Tibial nerve (tissue), 4 donors: ENCODE measurements at regions not wholly inside any gene's neighbourhood (a gene's known extent, or its start where the extent isn't known, plus 50 kb on each side); places are given as distances from the start of the nearest gene placed in this dataset.

ENCODE experiments used
- DNase-seq, 2 donors: peaks; one replicate each; pipeline ENCODE4 v3.0.0-alpha.2; 2019; ENCODE audit warnings: low spot score in 2 of 2
- H3K27ac ChIP-seq, 4 donors: fragments of 200-600 bp; sonication (generic) in 3 of 4; one replicate each; pipeline ENCODE4 v1.5.1; 2017 to 2019; ENCODE audit warnings: mild to moderate bottlenecking in 1 of 4
- H3K27me3 ChIP-seq, 2 donors: fragments of 200-600 bp; sonication (generic) in 1 of 2; one replicate each; pipeline versions ENCODE4 v1.5.1 to v1.6.0; 2017 to 2019
- H3K36me3 ChIP-seq, 3 donors: fragments of 200-600 bp; sonication (generic); one replicate each; pipeline ENCODE4 v1.5.1; 2018 to 2019
- H3K4me1 ChIP-seq, 4 donors: fragments of 200-600 bp; sonication (generic) in 3 of 4; one replicate each; pipeline ENCODE4 v1.5.1; 2017 to 2019
- H3K4me3 ChIP-seq, 4 donors: fragments of 200-600 bp; sonication (generic) in 3 of 4; one replicate each; pipeline ENCODE4 v1.5.1; 2017 to 2019; ENCODE audit warnings: mild to moderate bottlenecking in 1 of 4, moderate library complexity in 1 of 4
- H3K9me3 ChIP-seq, 4 donors: fragments of 200-600 bp; sonication (generic) in 3 of 4; one replicate each; pipeline ENCODE4 v1.5.1; 2017 to 2019
- CTCF ChIP-seq, 5 experiments: fragments of 200-600 bp in 3 of 5; fragments of 450-650 bp in 2 of 5; sonication (generic) in 3 of 5; IDR thresholded peaks; one replicate each; pipeline ENCODE4 v1.5.1; 2016 to 2019; ENCODE audit warnings: antibody characterized with exemption in 5 of 5, mild to moderate bottlenecking in 3 of 5, moderate library complexity in 2 of 5
- EP300 ChIP-seq, 2 donors: sonication (generic); formaldehyde crosslinking; IDR thresholded peaks; one replicate each; pipeline ENCODE4 v1.6.1; 2017; ENCODE audit warnings: antibody characterized with exemption in 2 of 2, mild to moderate bottlenecking in 1 of 2
- POLR2A ChIP-seq, 2 donors: fragments of 450-650 bp; IDR thresholded peaks; one replicate each; pipeline ENCODE4 v1.6.1; 2017; ENCODE audit warnings: antibody characterized with exemption in 2 of 2, mild to moderate bottlenecking in 2 of 2, moderate library complexity in 2 of 2
- WGBS, 2 donors: methylation state at CpG; one replicate each; pipeline ENCODE4 v1.1.5; 2018; 5-methylcytosine and 5-hydroxymethylcytosine counted together

- Histone ChIP-seq H3K27ac (no peak overlapping the region), H3K9me3 (no peaks in the 10 kb centered on the region), H3K36me3 (no peaks in the 10 kb centered on the region), H3K27me3 (peaks cover 0 to 38% of the 10 kb centered on the region in 2 donors), H3K4me3 (no peak overlapping the region), H3K4me1 (peaks cover 0 to 18% (median 0%) of the 10 kb centered on the region in 4 donors)
- no peak for TF ChIP-seq POLR2A (IDR thresholded peaks at IDR 0.05)
- TF ChIP-seq CTCF (IDR thresholded peaks at IDR 0.05) = no peak
- TF ChIP-seq EP300 (IDR thresholded peaks at IDR 0.05) = no peak
- 15 to 17% methylated on average over 5 of the region's 5 CpGs for WGBS, 2 donors
- no peak for DNase-seq
Observed at GRCh38 chr1:36710951-36711350, 228.2 kb upstream of the CSF3R start.

DNA sequence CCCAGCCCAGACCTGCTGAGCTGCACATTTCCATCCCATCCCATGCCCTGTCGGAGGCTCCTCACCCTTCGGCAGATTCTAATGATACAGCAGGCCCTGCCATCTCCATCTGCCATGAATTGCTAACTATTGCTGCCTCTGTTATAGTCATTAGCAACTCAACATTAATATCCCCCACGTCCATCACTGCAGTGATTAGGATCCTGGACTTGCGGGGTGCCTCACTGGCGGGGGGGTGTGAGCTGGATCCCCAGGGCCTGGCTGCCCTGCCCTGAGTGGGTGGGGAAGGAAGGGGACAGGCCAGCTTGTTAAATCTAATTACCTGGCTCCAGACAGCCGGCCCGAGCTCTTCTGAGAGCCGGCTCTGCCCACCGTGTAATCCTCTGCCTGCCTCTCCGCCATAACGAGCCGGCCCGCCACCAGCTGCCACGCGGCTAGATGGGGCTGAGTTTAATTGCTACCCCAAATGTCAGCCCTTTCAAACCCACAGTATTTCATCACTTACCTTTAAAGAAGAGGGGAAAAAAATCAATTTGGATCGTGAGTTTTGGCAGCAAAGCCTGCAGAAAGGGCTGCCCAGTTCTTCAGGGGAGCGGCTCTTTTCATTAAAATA is 227.3 kb upstream of the CSF3R start:
- H3K27ac ChIP-seq = no peak overlapping the region
- no peak overlapping the region for H3K4me3 ChIP-seq
- no peaks in the 10 kb centered on the region for H3K36me3 ChIP-seq
- TF ChIP-seq EP300 (IDR thresholded peaks at IDR 0.05) = no peak
- TF ChIP-seq CTCF (IDR thresholded peaks at IDR 0.05) = no peak
- TF ChIP-seq POLR2A (IDR thresholded peaks at IDR 0.05) = no peak
- H3K27me3 ChIP-seq = peaks cover 0 to 39% of the 10 kb centered on the region in 2 donors
- no peak for DNase-seq
- WGBS, 2 donors = 27 to 41% methylated on average over 17 of the region's 17 CpGs
- no peaks in the 10 kb centered on the region for H3K9me3 ChIP-seq
- H3K4me1 ChIP-seq = peaks cover 0 to 18% (median 0%) of the 10 kb centered on the region in 4 donors

DNA sequence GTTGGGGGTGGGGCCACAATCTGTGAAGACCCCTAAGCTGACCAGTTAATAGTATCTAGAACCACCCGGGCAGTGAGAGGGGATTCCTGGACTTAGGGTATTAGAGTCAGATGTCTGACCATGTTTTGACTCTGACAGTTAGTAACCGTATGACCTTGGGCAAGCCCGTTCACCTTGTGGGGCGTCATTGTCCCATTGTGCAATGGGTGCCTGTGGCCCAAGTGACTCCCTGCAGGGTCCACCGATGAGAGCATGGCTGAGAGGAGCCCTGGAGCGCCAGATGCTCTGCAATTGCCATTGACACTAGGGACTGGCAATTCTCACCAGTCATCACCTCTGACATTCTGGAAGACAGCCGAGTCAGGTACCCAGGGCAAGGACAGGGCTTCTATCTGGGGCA is 225.9 kb upstream of the CSF3R start:
- no peaks in the 10 kb centered on the region for H3K9me3 ChIP-seq
- no peak overlapping the region for H3K27ac ChIP-seq
- 82 to 85% methylated on average over 7 of the region's 7 CpGs for WGBS, 2 donors
- peaks cover 0 to 24% (median 0%) of the 10 kb centered on the region in 4 donors for H3K4me1 ChIP-seq
- H3K36me3 ChIP-seq = no peaks in the 10 kb centered on the region
- peaks cover 0 to 39% of the 10 kb centered on the region in 2 donors for H3K27me3 ChIP-seq
- DNase-seq = no peak
- no peak for TF ChIP-seq EP300 (IDR thresholded peaks at IDR 0.05)
- no peak for TF ChIP-seq CTCF (IDR thresholded peaks at IDR 0.05)
- no peak for TF ChIP-seq POLR2A (IDR thresholded peaks at IDR 0.05)
- H3K4me3 ChIP-seq = no peak overlapping the region

DNA sequence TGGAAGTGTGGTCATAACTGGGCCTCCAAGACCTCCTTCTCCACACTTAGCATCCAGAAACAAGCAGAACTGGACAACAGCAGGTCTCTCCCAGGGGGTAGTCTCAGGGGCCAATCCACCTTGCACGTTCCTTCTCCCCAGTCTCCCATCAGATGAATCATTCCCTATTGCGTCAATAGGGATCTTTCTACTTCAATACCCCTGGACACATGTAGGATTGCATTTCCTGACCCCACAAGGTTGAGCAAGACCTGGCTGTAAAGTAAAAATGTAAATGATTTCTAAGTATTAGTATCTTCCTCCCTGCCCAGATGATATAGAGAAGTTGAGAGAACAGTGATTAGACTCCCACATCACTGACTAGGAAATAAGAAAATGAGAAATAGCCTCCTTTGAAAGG is 224.5 kb upstream of the CSF3R start:
- H3K4me1 ChIP-seq = peaks cover 0 to 25% (median 0%) of the 10 kb centered on the region in 4 donors
- H3K4me3 ChIP-seq = no peak overlapping the region
- H3K9me3 ChIP-seq = no peaks in the 10 kb centered on the region
- WGBS, 2 donors = 66 to 77% methylated on average over 2 of the region's 2 CpGs
- TF ChIP-seq POLR2A (IDR thresholded peaks at IDR 0.05) = no peak
- TF ChIP-seq EP300 (IDR thresholded peaks at IDR 0.05) = no peak
- TF ChIP-seq CTCF (IDR thresholded peaks at IDR 0.05) = no peak
- H3K36me3 ChIP-seq = no peaks in the 10 kb centered on the region
- H3K27me3 ChIP-seq = peaks cover 0 to 33% of the 10 kb centered on the region in 2 donors
- H3K27ac ChIP-seq = no peak overlapping the region
- DNase-seq = no peak

DNA sequence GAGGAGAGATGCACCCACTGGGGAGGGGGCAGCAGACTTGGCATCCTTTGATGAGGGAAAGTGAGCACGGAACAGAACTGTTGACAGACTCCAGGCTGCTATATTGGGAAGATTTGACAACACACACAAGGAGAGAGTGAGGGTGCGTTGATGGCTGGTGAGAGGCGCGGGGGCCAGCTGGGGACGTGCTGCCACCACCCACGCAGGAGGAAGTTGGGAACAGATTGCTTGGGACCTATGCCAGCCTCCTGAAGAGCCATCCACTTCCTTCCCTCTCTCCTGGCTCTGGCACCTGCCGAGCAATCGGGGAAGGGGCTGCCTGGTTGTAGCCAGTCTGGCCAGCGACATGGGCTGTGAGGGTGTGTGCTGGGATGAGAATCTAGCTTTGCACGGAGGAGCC is 223.7 kb upstream of the CSF3R start:
- no peak for TF ChIP-seq POLR2A (IDR thresholded peaks at IDR 0.05)
- TF ChIP-seq EP300 (IDR thresholded peaks at IDR 0.05) = no peak
- no peak for TF ChIP-seq CTCF (IDR thresholded peaks at IDR 0.05)
- H3K27ac ChIP-seq = no peak overlapping the region
- no peak for DNase-seq
- no peak overlapping the region for H3K4me3 ChIP-seq
- H3K4me1 ChIP-seq = peaks cover 0 to 20% (median 0%) of the 10 kb centered on the region in 4 donors
- H3K9me3 ChIP-seq = no peaks in the 10 kb centered on the region
- peaks cover 0 to 26% of the 10 kb centered on the region in 2 donors for H3K27me3 ChIP-seq
- WGBS, 2 donors = 52 to 67% methylated on average over 10 of the region's 10 CpGs
- no peaks in the 10 kb centered on the region for H3K36me3 ChIP-seq
